ENCODE measurements at regions not wholly inside any gene's neighbourhood (a gene's known extent, or its start where the extent isn't known, plus 50 kb on each side); places are given as distances from the start of the nearest gene placed in this dataset.

GRCh38 chr7:17488829-17489228, 190.4 kb downstream of the AHR start:
- H3K27ac Mint-ChIP-seq = no peak overlapping the region

GRCh38 chr7:17489961-17490360, 191.5 kb downstream of the AHR start:
- Histone ChIP-seq H3K27me3 (ENCODE audit: control insufficient read depth, insufficient read depth, low read length, poor library complexity, severe bottlenecking) (no peaks in the 10 kb centered on the region), H3K9me3 (ENCODE audit: control insufficient read depth, low read length) (no peaks in the 10 kb centered on the region), H3K4me3 (ENCODE audit: low read length) (no peak overlapping the region), H3K4me1 (ENCODE audit: control insufficient read depth, insufficient read depth, low read length) (no peaks in the 10 kb centered on the region), H3K9ac (ENCODE audit: extremely low read depth, low read length, poor library complexity, severe bottlenecking) (no peak overlapping the region), H3K27ac (ENCODE audit: low read depth, low read length) (no peak overlapping the region), H3K36me3 (ENCODE audit: control insufficient read depth, insufficient read depth, low read length) (no peaks in the 10 kb centered on the region)
- no peaks in the 10 kb centered on the region for H3K36me3 Mint-ChIP-seq (ENCODE audit: low read depth)
- no peaks in the 10 kb centered on the region for H3K27me3 Mint-ChIP-seq (ENCODE audit: insufficient read depth)
- no peak for DNase-seq
- WGBS, 2 experiments (ENCODE audit: insufficient coverage in 1 of 2, insufficient read length in 1 of 2) = 80 to 97% methylated on average over 1 to 4 of the region's 4 CpGs
- TF ChIP-seq CTCF (conservative IDR thresholded peaks at IDR 0.05) = no peak
- H3K4me1 Mint-ChIP-seq = peaks cover 22% of the 10 kb centered on the region
- H3K4me3 Mint-ChIP-seq = no peak overlapping the region
- H3K9me3 Mint-ChIP-seq = no peaks in the 10 kb centered on the region
- no peak overlapping the region for H3K27ac Mint-ChIP-seq

More at GRCh38 chr7:17488829-17489228, 190.4 kb downstream of the AHR start:
- Mint-ChIP-seq H3K9me3 (no peaks in the 10 kb centered on the region), H3K36me3 (ENCODE audit: low read depth) (no peaks in the 10 kb centered on the region), H3K4me1 (peaks cover 22% of the 10 kb centered on the region), H3K4me3 (no peak overlapping the region), H3K27me3 (ENCODE audit: insufficient read depth) (no peaks in the 10 kb centered on the region)
- Histone ChIP-seq H3K27ac (ENCODE audit: low read depth, low read length) (no peak overlapping the region), H3K36me3 (ENCODE audit: control insufficient read depth, insufficient read depth, low read length) (no peaks in the 10 kb centered on the region), H3K9me3 (ENCODE audit: control insufficient read depth, low read length) (no peaks in the 10 kb centered on the region), H3K4me3 (ENCODE audit: low read length) (no peak overlapping the region), H3K27me3 (ENCODE audit: control insufficient read depth, insufficient read depth, low read length, poor library complexity, severe bottlenecking) (no peaks in the 10 kb centered on the region), H3K4me1 (ENCODE audit: control insufficient read depth, insufficient read depth, low read length) (no peaks in the 10 kb centered on the region), H3K9ac (ENCODE audit: extremely low read depth, low read length, poor library complexity, severe bottlenecking) (no peak overlapping the region)
- no peak for DNase-seq
- 75 to 82% methylated on average over 1 of the region's 1 CpG for WGBS, 2 experiments (ENCODE audit: insufficient coverage in 1 of 2, insufficient read length in 1 of 2)
- TF ChIP-seq CTCF (conservative IDR thresholded peaks at IDR 0.05) = no peak

GRCh38 chr7:17490825-17491224, 192.4 kb downstream of the AHR start:
- Histone ChIP-seq H3K4me1 (ENCODE audit: control insufficient read depth, insufficient read depth, low read length) (no peaks in the 10 kb centered on the region), H3K36me3 (ENCODE audit: control insufficient read depth, insufficient read depth, low read length) (no peaks in the 10 kb centered on the region), H3K27me3 (ENCODE audit: control insufficient read depth, insufficient read depth, low read length, poor library complexity, severe bottlenecking) (no peaks in the 10 kb centered on the region), H3K9me3 (ENCODE audit: control insufficient read depth, low read length) (no peaks in the 10 kb centered on the region), H3K27ac (ENCODE audit: low read depth, low read length) (no peak overlapping the region), H3K4me3 (ENCODE audit: low read length) (no peak overlapping the region), H3K9ac (ENCODE audit: extremely low read depth, low read length, poor library complexity, severe bottlenecking) (no peak overlapping the region)
- Mint-ChIP-seq H3K4me3 (no peak overlapping the region), H3K27me3 (ENCODE audit: insufficient read depth) (no peaks in the 10 kb centered on the region), H3K4me1 (peaks cover 22% of the 10 kb centered on the region), H3K27ac (no peak overlapping the region), H3K36me3 (ENCODE audit: low read depth) (no peaks in the 10 kb centered on the region), H3K9me3 (no peaks in the 10 kb centered on the region)
- no peak for TF ChIP-seq CTCF (conservative IDR thresholded peaks at IDR 0.05)
- 94 to 96% methylated on average over 5 of the region's 5 CpGs for WGBS, 2 experiments (ENCODE audit: insufficient coverage in 1 of 2, insufficient read length in 1 of 2)
- no peak for DNase-seq

All from endodermal cell (in vitro differentiated cells).